HG02981 (cell line): ENCODE measurements at regions not wholly inside any gene's neighbourhood (a gene's known extent, or its start where the extent isn't known, plus 50 kb on each side); places are given as distances from the start of the nearest gene placed in this dataset.
"Not testable (repeated sequence)": the region's sequence is repeated elsewhere in the genome, so short reads cannot be mapped to it uniquely, and the experiment has no call there.

Experiments
- ATAC-seq: cut with Tn5 transposase; IDR thresholded peaks from one replicate; pipeline ENCODE4 v1.9.1; 2021; ENCODE audit warnings: mild to moderate bottlenecking, moderate library complexity; ENCODE audit not compliant: unreplicated experiment

DNA sequence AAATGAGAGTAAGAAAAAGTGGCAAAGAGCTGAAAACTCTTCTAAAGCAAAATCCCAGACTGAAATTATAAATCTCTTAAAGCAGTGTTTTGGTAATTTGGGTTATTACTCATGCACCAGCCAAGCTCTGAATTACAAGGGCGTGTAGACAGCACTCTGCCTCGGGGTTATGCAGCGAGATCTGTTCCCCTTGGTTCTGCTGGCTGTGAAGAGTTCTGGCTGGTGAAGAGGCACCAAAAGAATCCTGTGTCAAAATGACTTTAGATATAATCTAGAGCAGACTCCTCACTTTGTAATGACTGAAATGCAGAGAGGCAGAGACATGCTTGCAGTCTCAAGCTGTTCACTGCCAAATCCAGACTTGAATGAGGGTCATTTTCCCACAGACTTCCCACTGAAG is 461.8 kb upstream of the CXADR start:
- ATAC-seq: no peak

DNA sequence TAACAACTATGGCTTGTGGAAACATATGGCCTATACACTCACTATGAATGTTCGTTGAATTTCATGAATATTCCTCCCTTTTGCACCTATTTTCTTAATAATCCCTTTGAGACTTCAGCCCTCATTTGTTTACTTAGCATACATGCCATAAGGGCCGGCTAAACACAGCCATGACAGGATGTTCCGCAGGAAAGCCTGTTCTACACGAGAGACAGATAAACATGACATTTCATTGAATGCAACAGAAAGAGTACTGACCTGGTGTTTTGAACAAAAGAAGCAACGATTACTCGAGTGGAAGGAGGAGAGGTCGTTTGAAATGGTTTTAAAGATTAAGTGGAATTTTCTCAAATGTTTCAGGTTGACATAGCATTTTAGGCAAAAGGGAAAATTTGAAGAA is 459.5 kb upstream of the CXADR start:
- ATAC-seq: no peak

DNA sequence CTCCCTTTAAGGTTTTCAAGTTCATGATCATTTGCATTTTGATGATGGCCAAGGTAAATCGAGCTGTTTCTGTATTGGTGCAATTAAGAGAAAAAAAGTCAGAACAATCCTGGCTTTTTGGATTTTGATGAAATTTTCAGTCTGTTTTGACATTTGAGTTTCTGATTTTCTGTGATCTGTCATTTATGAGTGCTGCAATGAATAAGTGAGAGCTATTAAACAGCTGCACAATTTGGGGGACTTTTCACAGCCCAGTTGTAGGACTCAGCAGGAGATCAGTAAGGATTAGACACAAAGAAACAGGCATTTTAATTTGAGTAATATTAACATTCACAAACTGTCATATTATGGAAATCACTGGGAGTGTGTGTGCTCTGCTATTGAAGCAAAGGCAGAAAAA is 452.9 kb upstream of the CXADR start:
- ATAC-seq: no peak

DNA sequence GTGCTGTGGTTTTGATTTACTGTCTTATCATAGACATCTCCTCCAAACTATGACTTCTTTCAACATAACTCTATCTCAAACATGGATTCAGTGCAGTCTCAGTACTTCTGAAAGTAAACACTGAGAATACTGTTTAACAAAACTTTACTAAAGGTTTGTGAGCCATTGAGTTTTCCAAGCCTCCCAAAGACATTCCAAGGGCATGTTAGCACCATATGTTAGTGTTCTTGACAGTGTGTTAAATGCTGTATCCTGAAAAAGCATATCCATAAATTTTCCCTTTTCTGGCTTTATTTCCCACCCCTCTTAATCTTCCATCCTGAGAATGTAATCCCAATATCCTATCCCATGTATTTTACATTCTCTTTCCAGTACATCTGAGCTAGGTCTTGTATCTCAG is 446.8 kb upstream of the CXADR start:
- no peak for ATAC-seq

DNA sequence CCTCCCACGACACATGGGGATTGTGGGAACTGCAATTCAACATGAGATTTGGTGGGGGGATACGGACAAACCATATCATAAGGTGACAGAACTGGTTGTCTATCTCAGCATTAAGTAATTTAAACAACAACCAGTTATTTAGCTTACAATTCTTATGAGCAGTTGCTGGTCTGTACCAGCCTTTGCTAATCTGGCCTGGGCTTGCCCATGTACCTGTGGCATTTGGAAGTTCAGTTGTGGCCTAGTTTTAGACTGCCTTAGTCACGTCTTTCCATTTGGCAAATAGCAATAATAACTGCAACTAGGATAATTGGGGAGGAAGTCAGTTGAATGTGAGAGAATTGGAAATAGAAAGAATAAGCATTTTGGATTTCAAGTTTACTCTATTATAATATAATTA is 441.8 kb upstream of the CXADR start:
- ATAC-seq: no peak

DNA sequence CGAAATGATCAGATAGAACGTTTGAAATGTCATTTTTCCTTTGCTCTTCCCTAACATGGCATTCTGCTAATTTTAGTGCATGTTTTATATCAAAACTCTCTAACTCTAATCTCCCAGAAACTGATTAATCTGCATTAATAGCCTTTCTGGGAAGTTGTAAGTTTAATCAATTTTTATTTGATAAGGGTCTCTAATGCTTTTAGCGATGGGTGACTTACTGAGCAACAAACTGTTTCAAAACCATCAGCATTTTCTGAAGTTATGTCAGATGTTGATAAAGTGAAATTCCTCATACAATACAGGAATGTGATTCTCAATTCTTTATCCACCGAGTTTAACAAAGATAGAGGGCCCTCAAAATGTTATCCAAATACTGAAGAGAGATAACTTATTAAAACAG is 431.6 kb upstream of the CXADR start:
- no peak for ATAC-seq

DNA sequence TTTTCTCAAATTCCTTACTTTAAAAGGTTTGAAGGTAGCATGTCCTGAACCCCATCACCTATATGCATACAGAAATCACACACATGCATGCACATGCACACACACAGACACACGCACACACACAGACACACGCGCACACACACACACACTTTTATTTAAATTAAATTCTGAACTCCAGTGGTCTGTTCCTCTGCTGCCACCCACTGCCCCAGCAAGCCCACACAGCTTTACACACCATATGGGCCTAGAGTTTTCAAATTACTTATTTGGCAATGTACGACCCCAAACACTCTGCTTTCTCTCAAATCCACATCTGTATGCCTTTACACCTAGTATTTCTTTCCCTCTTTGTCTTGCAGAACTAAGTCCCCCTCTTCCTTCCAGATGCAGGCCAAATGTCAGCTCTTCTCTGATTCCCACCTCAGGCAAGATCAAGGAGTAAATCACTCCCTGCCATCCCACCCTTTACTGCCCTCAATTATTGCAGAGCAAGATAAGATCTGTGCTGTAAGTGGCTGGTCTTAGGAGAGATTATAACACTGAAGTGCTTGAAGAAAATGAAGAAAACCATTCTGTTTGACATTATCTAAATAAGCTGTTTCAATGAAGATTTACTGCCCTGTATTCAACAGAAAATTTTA is 429.9 kb upstream of the CXADR start:
- ATAC-seq: no peak

GRCh38 chr21:17085707-17086106 is 427.1 kb upstream of the CXADR start:
- ATAC-seq: no peak

DNA sequence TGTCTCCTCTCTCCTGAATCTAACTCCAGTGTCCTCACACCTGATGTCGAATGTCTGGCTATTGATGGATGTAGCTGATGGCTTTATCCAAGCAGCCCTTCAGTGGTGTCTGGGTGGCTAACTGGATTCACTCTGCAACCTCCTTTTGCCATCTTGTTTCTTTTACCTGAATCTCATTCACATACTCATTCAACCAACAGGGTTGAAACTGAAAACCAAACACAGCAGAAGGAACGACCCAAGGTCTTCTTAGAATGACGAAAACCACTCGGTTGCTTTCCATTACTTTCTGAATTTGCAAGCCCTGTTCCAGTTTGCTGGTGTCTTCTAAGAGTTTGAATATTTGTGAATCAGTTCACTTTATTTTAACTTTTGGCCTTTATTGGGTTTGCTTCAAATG is 424.3 kb upstream of the CXADR start:
- ATAC-seq: no peak

GRCh38 chr21:17089091-17089491 is 423.8 kb upstream of the CXADR start:
- ATAC-seq: no peak

DNA sequence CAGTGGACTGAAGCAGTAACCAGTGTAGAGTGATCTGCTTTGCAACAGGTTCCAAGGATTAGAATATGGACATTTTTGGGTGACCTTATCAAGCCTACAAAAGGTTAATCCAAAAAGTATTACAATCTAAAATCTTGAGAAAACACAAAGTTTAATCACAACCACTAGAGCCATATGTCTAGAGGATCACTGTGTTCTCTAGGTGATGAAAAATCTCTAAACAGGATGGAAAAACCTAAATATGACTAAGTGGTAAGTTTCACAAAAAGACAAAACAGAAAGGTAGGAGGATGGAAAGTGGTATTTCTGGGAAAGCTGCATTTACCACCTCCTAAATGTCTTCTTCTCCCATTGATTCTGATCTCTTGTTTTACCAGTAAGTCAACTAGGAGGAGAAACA is 411.1 kb upstream of the CXADR start:
- no peak for ATAC-seq

GRCh38 chr21:17105932-17106331 is 406.9 kb upstream of the CXADR start:
- no peak for ATAC-seq

DNA sequence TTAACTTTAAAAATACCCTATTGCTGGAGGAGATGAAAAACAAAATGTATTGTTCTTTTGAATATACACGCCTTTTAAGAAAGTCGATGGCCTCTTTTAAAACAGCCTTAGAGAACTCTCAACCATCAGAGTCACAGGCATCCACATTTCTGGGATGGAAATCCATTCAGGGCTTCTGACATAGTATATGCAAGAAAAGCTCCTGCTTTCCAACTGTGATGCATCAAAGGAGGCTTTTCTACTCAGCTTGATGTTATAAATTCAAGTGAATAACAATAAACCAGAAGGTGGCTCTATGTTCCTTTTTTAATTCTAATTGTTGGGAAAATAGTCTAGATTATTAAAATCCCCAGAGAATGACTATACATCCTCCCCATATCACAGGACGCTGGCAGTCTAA is 398.8 kb upstream of the CXADR start:
- ATAC-seq: no peak

GRCh38 chr21:17118638-17119384 is 394.0 kb upstream of the CXADR start:
- no peak for ATAC-seq

- ATAC-seq: no peak
Observed at GRCh38 chr21:17119466-17120297, 393.2 kb upstream of the CXADR start.

DNA sequence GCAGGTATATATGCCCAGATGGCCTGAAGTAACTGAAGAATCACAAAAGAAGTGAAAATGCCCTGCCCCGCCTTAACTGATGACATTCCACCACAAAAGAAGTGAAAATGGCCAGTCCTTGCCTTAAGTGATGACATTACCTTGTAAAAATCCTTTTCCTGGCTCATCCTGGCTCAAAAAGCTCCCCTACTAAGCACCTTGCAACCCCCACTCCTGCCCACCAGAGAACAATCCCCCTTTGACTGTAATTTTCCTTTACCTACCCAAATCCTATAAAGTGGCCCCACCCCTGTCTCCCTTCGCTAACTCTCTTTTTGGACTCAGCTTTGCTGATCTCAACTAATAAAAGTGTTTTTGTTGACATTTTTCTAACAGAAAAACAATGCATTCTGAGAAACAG is 385.4 kb upstream of the CXADR start:
- not testable (repeated sequence) for ATAC-seq

GRCh38 chr21:17128132-17128531 is 384.7 kb upstream of the CXADR start:
- no peak for ATAC-seq

DNA sequence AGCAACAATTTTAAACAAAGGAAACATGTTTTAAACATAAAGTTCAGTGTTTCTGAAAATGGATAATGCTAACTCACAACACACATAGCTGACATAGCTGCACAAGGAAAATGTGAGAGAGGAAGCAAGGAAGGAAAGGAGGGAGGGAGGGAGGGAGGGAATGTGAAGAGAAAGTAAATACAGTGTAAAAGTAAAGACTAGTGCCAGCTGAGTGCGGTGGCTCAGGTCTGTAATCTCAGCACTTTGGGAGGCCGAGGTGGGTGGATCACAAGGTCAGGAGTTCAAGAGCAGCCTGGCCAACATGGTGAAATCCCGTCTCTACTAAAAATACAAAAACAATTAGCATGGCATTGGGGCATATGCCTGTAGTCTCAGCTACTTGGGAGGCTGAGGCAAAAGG is 373.7 kb upstream of the CXADR start:
- not testable (repeated sequence) for ATAC-seq

DNA sequence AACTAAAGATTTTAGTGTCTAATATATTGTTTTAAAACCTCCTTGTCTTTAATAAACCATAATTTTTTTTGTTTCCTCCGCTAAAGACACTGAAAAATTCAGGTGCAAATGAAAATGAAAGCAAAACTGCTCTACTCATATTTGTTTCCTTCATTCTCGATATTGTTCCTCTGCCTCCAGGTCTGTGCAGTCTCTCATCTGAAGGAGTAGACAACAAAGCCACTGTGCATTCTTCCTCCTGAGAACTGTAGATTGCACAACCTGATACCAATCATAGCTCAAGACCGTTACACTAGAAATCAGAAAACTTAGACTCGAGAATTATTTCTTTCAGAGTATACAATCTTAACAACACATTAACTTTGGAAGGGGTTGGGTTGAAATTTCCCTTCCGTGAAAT is 373.1 kb upstream of the CXADR start:
- ATAC-seq: no peak

- ATAC-seq: no peak
Observed at GRCh38 chr21:17146426-17146825, 366.4 kb upstream of the CXADR start.

- no peak for ATAC-seq
Observed at GRCh38 chr21:17159697-17160096, 353.1 kb upstream of the CXADR start.

DNA sequence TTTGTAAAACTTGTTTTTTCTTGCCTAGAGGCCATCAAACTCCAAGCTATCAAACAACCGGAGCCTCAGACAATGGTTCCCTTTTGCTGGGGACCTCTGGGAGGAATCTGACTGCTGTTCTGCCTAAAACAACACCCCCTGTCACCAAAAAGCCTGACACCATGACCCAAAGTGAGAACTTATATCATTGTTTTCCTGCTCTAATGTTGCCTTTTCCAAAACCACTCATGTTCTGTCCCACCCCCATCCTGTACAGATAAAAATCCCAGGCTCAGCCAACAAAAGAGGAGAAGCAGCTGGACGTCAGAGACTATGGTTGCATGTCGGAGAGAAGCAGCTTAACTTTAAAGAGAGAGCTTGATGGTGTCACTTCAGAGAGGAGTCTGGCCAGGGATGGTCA is 327.2 kb upstream of the CXADR start:
- ATAC-seq: no peak
